GM21723 (cell line): ENCODE measurements at regions not wholly inside any gene's neighbourhood (a gene's known extent, or its start where the extent isn't known, plus 50 kb on each side); places are given as distances from the start of the nearest gene placed in this dataset.
A peak's percentile ranks its signal among the peaks of the same experiment; 100 is the strongest.

Experiments used
- ATAC-seq: cut with Tn5 transposase; IDR thresholded peaks from one replicate; pipeline ENCODE4 v1.9.1; 2021; ENCODE audit warnings: mild to moderate bottlenecking, moderate library complexity; ENCODE audit not compliant: unreplicated experiment

- ATAC-seq, result no peak
These were observed 270.0 kb downstream of the UACA start for GRCh38 chr15:70493376-70493775.

GRCh38 chr15:70492240-70493177, 270.8 kb downstream of the UACA start:
- peak; percentile 51 for ATAC-seq

GRCh38 chr15:70491641-70492040, 271.7 kb downstream of the UACA start:
- ATAC-seq, result no peak

- no peak for ATAC-seq
These were observed 272.1 kb downstream of the UACA start for GRCh38 chr15:70491201-70491621.

- no peak for ATAC-seq
These were observed 272.6 kb downstream of the UACA start for GRCh38 chr15:70490838-70491155.

GRCh38 chr15:70490148-70490837, 273.1 kb downstream of the UACA start:
- ATAC-seq, result no peak

GRCh38 chr15:70488941-70489848, 274.2 kb downstream of the UACA start:
- ATAC-seq, result no peak

DNA sequence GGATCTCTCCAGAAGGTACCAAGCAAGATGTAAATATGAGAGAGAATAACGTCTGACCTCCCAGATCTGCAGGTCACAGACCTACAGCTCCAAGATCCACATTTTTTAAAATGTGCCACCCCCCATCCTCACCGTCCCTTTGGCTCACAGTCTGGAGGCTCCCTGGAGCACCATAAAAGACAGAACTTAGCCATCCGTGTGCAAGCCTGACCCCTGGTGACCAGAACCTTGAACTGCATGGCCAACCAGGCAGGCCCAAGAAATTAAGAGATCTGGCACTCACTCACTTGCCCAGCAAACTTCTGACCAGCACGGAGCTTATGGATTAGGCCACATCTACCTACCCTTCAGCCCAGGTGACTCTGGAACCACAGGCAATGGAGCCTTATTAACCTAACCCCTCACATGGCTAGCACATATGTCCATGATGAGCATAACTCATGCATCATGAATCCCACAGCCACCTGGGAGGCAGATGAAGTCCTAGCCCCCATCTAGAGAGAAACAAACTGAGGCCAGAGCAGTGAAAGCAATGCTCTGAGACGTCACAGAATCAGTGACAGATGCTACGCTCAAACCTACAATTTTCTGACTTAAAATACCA, 275.3 kb downstream of the UACA start:
- ATAC-seq, result no peak

- ATAC-seq, result no peak
These were observed 276.0 kb downstream of the UACA start for GRCh38 chr15:70487387-70487740.

- peak; percentile 60 for ATAC-seq
These were observed 276.6 kb downstream of the UACA start for GRCh38 chr15:70486451-70487386.

- no peak for ATAC-seq
These were observed 277.3 kb downstream of the UACA start for GRCh38 chr15:70486012-70486411.

DNA sequence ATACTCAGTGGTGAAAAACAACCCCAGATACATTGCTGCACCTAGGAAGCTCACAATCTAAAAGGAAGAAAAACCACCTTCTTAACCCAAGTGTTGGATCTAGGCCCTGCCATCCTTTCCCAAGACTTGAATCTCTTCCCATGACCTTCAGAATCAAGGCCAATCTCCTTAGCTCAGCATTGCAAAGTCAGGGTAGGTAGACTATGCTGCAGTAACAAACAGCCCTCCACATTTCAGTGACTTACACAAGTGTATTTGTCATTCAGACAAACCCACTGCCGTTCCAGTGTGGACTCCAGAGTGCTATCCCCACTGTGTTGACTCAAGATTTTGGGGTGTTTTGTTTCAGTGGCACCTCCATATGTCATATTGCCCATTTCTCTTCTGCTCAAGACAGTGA, 278.4 kb downstream of the UACA start:
- no peak for ATAC-seq

DNA sequence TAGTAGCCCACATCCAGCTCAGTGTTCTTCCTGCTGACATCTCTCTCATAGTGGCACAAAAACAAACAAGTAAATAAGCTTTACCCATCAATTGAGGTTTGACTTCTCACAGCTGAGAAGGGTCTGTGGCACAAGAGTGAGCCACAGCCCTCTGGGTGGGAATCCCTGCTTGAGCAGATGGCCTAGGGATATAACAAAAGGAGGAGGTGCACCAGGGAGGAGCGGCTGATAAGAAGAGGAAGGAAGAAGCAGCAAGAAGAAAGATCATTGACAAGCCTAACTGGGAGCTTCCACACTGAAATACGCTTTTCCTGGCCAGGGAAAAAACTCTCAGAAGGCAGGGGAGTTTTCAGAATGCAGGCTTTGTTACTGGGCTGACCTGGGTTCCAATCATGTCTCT, 279.8 kb downstream of the UACA start:
- ATAC-seq, result no peak

- ATAC-seq, result no peak
These were observed 283.0 kb downstream of the UACA start for GRCh38 chr15:70480196-70480856.

GRCh38 chr15:70479785-70480184, 283.6 kb downstream of the UACA start:
- ATAC-seq, result no peak

- ATAC-seq, result no peak
These were observed 284.3 kb downstream of the UACA start for GRCh38 chr15:70479056-70479455.

GRCh38 chr15:70478251-70478990, 284.9 kb downstream of the UACA start:
- peak; percentile 64 for ATAC-seq

GRCh38 chr15:70477750-70478250, 285.6 kb downstream of the UACA start:
- ATAC-seq, result no peak
